HEK293 (cell line): ENCODE measurements at regions not wholly inside any gene's neighbourhood (a gene's known extent, or its start where the extent isn't known, plus 50 kb on each side); places are given as distances from the start of the nearest gene placed in this dataset.

ENCODE experiments used
- CTCF ChIP-seq: fragments of 450-650 bp; formaldehyde crosslinking; IDR thresholded peaks from 2 replicates; pipeline ENCODE4 v1.5.1; 2016; ENCODE audit warnings: missing biosample characterization, missing genetic modification characterization
- MYNN ChIP-seq: fragments of 450-650 bp; formaldehyde crosslinking; IDR thresholded peaks from 2 replicates; pipeline ENCODE4 v1.5.1; 2016; ENCODE audit warnings: missing biosample characterization, missing genetic modification characterization, borderline replicate concordance
- PBX3 ChIP-seq: sonication (generic); formaldehyde crosslinking; IDR thresholded peaks from 2 replicates; pipeline ENCODE4 v1.8.1; 2022; ENCODE audit warnings: mild to moderate bottlenecking, moderate library complexity, missing genetic modification reagents
- ZNF146 ChIP-seq: fragments of 450-650 bp; formaldehyde crosslinking; IDR thresholded peaks from 2 replicates; pipeline ENCODE4 v1.5.1; 2016; ENCODE audit warnings: missing biosample characterization, missing genetic modification characterization
- ZNF221 ChIP-seq: fragments of 450-650 bp; formaldehyde crosslinking; IDR thresholded peaks from 2 replicates; pipeline ENCODE4 v1.5.1; 2017; ENCODE audit warnings: missing biosample characterization, missing genetic modification characterization, borderline replicate concordance
- ZNF239 ChIP-seq: fragments of 450-650 bp; formaldehyde crosslinking; IDR thresholded peaks from 2 replicates; pipeline ENCODE4 v1.5.1; 2016; ENCODE audit warnings: missing biosample characterization, missing genetic modification characterization
- ZNF585B ChIP-seq: fragments of 450-650 bp; formaldehyde crosslinking; IDR thresholded peaks from 2 replicates; pipeline ENCODE4 v1.5.1; 2016; ENCODE audit warnings: missing biosample characterization, missing genetic modification characterization
- ZSCAN30 ChIP-seq: fragments of 450-650 bp; IDR thresholded peaks from 2 replicates; pipeline ENCODE4 v1.5.1; 2018; ENCODE audit warnings: missing biosample characterization, mild to moderate bottlenecking, missing genetic modification characterization, moderate library complexity

GRCh38 chr7:85875398-85875797 lies 688.5 kb upstream of the SEMA3D start:
- no peak for TF ChIP-seq CTCF (tag by site-specific recombination)
- no peak for TF ChIP-seq ZNF585B (tag by site-specific recombination)
- no peak for TF ChIP-seq PBX3 (CRISPR knock-in tag)
- no peak for TF ChIP-seq ZNF146
- no peak for TF ChIP-seq ZNF221 (tag by site-specific recombination)
- TF ChIP-seq ZNF239 (tag by site-specific recombination), result no peak
- no peak for TF ChIP-seq ZSCAN30
- no peak for TF ChIP-seq MYNN (tag by site-specific recombination)
